Upper lobe of right lung (tissue), 1 donor: ENCODE measurements at regions not wholly inside any gene's neighbourhood (a gene's known extent, or its start where the extent isn't known, plus 50 kb on each side); places are given as distances from the start of the nearest gene placed in this dataset.
A peak's percentile ranks its signal among the peaks of the same experiment; 100 is the strongest.

Source experiments
- ATAC-seq: fragments of 200-7000 bp; cut with Tn5 transposase; one replicate; pipeline ENCODE4 v1.9.1; 2020; ENCODE audit warnings: mild to moderate bottlenecking, moderate library complexity
- DNase-seq: peaks from one replicate; pipeline ENCODE4 v3.0.0-alpha.2; 2020
- H3K27ac ChIP-seq: fragments of 200-600 bp; one replicate; pipeline ENCODE4 v1.8.0; 2022
- H3K27me3 ChIP-seq: fragments of 200-600 bp; one replicate; pipeline ENCODE4 v1.8.0; 2022; ENCODE audit warnings: mild to moderate bottlenecking
- H3K36me3 ChIP-seq: fragments of 200-600 bp; one replicate; pipeline ENCODE4 v1.8.0; 2022
- H3K4me1 ChIP-seq: fragments of 200-600 bp; one replicate; pipeline ENCODE4 v1.8.0; 2022
- H3K4me3 ChIP-seq: fragments of 200-600 bp; one replicate; pipeline ENCODE4 v1.8.0; 2022; ENCODE audit warnings: mild to moderate bottlenecking
- H3K9me3 ChIP-seq: fragments of 200-600 bp; one replicate; pipeline ENCODE4 v1.8.0; 2022
- CTCF ChIP-seq: fragments of 200-600 bp; IDR thresholded peaks from one replicate; pipeline ENCODE4 v1.8.0; 2022; ENCODE audit warnings: antibody characterized with exemption
- intact Hi-C: fragments of 100-400 bp; cut with DNase I; formaldehyde crosslinking; loops from one replicate; pipeline ENCODE4 v1.11.0; 2022
- donor health status: DM: no; HTN: yes; CAD: no; lungs with severe emphysema.

GRCh38 chr6:137766596-137767370 is 100.3 kb upstream of the TNFAIP3 start:
- H3K4me3 ChIP-seq: no peak overlapping the region
- ATAC-seq: no peak
- H3K9me3 ChIP-seq: no peaks in the 10 kb centered on the region
- intact Hi-C loops: no loop called here
- H3K27me3 ChIP-seq: no peaks in the 10 kb centered on the region
- H3K27ac ChIP-seq: no peak overlapping the region
- no peak for DNase-seq
- TF ChIP-seq CTCF: no peak
- no peaks in the 10 kb centered on the region for H3K36me3 ChIP-seq
- no peaks in the 10 kb centered on the region for H3K4me1 ChIP-seq

GRCh38 chr6:137767465-137767864 is 99.6 kb upstream of the TNFAIP3 start:
- DNase-seq: no peak
- H3K27me3 ChIP-seq: no peaks in the 10 kb centered on the region
- no peak overlapping the region for H3K4me3 ChIP-seq
- intact Hi-C loops: no loop called here
- no peaks in the 10 kb centered on the region for H3K4me1 ChIP-seq
- H3K36me3 ChIP-seq: no peaks in the 10 kb centered on the region
- ATAC-seq: no peak
- no peaks in the 10 kb centered on the region for H3K9me3 ChIP-seq
- H3K27ac ChIP-seq: no peak overlapping the region
- no peak for TF ChIP-seq CTCF

- Histone ChIP-seq H3K9me3 (no peaks in the 10 kb centered on the region), H3K4me1 (no peaks in the 10 kb centered on the region), H3K27ac (peak overlapping the region; percentile 9), H3K36me3 (no peaks in the 10 kb centered on the region), H3K27me3 (no peaks in the 10 kb centered on the region), H3K4me3 (no peak overlapping the region)
- DNase-seq: no peak
- TF ChIP-seq CTCF: no peak
- intact Hi-C loops: no loop called here
- ATAC-seq: peak; percentile 79
Measured at GRCh38 chr6:137767911-137768690, 99.0 kb upstream of the TNFAIP3 start.

- H3K9me3 ChIP-seq: no peaks in the 10 kb centered on the region
- no peak for ATAC-seq
- peak overlapping the region; percentile 9 for H3K27ac ChIP-seq
- DNase-seq: no peak
- H3K4me1 ChIP-seq: no peaks in the 10 kb centered on the region
- no peaks in the 10 kb centered on the region for H3K27me3 ChIP-seq
- no peak for TF ChIP-seq CTCF
- H3K4me3 ChIP-seq: no peak overlapping the region
- intact Hi-C loops: no loop called here
- H3K36me3 ChIP-seq: no peaks in the 10 kb centered on the region
Measured at GRCh38 chr6:137768935-137769334, 98.1 kb upstream of the TNFAIP3 start.

GRCh38 chr6:137769797-137770362 is 97.2 kb upstream of the TNFAIP3 start:
- no peaks in the 10 kb centered on the region for H3K4me1 ChIP-seq
- TF ChIP-seq CTCF: no peak
- no peak overlapping the region for H3K4me3 ChIP-seq
- no peaks in the 10 kb centered on the region for H3K9me3 ChIP-seq
- intact Hi-C loops: no loop called here
- H3K36me3 ChIP-seq: no peaks in the 10 kb centered on the region
- H3K27ac ChIP-seq: no peak overlapping the region
- DNase-seq: no peak
- H3K27me3 ChIP-seq: no peaks in the 10 kb centered on the region
- ATAC-seq: no peak
